ENCODE measurements at regions not wholly inside any gene's neighbourhood (a gene's known extent, or its start where the extent isn't known, plus 50 kb on each side); places are given as distances from the start of the nearest gene placed in this dataset.
"Not testable (repeated sequence)": the region's sequence is repeated elsewhere in the genome, so short reads cannot be mapped to it uniquely, and the experiment has no call there.

DNA sequence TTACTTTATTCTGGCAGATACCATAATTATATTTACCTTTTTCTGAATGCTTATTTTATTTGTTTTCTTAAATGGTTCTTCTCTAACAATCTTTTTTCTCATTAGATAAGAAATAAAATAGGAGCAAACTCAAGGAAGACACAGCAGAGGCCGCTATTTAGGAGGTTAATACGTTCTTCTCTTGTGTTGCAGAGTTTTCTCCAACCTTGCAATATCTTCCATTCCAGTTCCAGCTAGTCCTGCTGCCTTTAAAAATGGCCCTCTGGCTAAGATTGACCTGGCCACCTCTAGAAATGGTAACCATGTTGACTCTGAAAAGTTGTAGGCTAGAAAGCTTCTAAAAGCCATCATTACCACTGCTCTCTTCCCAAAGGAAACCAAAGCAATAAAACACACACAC, 718.8 kb downstream of the MAT2B start:
- no peak for DNase-seq (ENCODE audit: low spot score)
- TF ChIP-seq, protein P1, sequence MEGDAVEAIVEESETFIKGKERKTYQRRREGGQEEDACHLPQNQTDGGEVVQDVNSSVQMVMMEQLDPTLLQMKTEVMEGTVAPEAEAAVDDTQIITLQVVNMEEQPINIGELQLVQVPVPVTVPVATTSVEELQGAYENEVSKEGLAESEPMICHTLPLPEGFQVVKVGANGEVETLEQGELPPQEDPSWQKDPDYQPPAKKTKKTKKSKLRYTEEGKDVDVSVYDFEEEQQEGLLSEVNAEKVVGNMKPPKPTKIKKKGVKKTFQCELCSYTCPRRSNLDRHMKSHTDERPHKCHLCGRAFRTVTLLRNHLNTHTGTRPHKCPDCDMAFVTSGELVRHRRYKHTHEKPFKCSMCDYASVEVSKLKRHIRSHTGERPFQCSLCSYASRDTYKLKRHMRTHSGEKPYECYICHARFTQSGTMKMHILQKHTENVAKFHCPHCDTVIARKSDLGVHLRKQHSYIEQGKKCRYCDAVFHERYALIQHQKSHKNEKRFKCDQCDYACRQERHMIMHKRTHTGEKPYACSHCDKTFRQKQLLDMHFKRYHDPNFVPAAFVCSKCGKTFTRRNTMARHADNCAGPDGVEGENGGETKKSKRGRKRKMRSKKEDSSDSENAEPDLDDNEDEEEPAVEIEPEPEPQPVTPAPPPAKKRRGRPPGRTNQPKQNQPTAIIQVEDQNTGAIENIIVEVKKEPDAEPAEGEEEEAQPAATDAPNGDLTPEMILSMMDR (IDR thresholded peaks at IDR 0.05; ENCODE audit: extremely low read depth, missing control alignments), result no peak

DNA sequence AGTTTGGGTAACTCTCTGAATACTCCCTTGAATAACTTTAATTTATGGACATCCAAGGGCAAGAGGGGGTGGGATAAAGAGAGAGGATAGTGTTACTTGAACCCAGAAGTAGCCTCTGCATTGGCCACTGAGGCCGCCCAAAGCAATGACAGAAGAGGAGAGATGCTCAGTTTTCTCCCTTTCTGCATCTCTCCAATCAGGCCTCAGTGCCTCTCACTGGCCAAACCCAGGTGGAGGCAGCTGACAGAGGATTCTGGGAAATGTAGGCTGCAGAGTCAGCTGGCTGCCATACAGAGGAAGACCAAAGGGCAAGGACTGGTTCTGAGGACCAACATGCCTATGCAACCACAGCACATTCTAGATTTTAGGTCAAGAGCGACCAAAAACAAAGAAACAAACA, 719.4 kb downstream of the MAT2B start:
- no peak for DNase-seq (ENCODE audit: low spot score)
- TF ChIP-seq, protein P1 (IDR thresholded peaks at IDR 0.05; ENCODE audit: extremely low read depth, missing control alignments), result no peak

DNA sequence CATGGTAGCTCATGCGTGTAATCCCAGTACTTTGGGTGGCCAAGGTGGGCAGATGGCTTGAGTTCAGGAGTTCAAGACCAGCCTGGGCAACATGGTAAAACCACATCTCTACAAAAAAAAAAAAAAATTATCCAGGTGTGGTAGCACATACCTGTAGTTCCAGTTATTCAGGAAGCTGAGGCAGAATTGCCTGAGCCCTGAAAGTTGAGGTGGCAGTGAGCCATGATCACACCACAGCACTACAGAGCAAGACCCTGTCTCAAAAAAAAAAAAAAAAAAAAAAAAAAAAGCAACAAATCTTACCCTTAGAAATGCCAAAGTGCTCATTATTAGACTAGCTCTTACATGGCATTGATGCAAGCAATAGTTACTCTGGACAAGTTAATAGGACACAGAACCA, 724.9 kb downstream of the MAT2B start:
- TF ChIP-seq, protein P1 (IDR thresholded peaks at IDR 0.05; ENCODE audit: extremely low read depth, missing control alignments), result no peak

DNA sequence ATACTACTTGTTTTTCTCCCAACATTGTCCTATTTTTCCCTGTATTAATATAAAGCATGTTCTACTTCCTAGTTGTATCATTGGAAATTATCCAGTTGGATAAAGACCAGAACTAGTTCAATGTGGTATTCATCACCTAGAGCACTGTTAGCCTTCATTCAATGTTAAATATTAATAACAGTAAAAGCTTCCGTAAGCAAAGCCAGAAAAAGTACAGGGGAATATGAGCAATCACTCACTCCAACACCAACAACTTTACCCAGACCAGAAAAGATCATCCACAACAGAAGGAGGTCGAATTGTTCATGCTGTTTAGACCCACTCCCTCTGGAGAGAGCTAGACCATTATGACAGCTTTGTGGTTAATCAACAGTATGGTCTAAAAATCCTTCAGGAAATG, 728.4 kb downstream of the MAT2B start:
- DNase-seq (ENCODE audit: low spot score), result no peak

More for the DNA sequence above, 724.9 kb downstream of the MAT2B start:
- no peak for DNase-seq (ENCODE audit: low spot score)

DNA sequence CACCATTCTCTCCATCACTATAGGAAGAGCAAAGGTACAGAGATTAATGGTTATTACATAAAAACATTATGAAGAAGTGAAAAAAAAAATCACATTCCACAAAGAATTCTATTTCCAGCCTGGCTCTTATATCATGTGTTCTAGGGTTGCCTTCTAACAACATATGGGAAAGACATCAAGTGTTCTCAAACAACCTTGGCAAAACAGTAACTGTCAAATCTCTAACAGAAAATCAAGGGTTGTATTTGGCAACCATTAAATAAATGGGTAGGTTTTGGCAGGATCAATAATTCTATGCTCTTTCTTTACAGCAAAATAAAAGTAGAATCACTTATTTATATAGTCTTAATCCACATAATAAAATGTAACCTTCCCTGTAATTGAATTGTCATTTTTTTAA, 728.9 kb downstream of the MAT2B start:
- TF ChIP-seq, protein P1 (IDR thresholded peaks at IDR 0.05; ENCODE audit: extremely low read depth, missing control alignments), result no peak
- no peak for DNase-seq (ENCODE audit: low spot score)

More for the DNA sequence above, 728.4 kb downstream of the MAT2B start:
- TF ChIP-seq, protein P1 (IDR thresholded peaks at IDR 0.05; ENCODE audit: extremely low read depth, missing control alignments), result no peak

DNA sequence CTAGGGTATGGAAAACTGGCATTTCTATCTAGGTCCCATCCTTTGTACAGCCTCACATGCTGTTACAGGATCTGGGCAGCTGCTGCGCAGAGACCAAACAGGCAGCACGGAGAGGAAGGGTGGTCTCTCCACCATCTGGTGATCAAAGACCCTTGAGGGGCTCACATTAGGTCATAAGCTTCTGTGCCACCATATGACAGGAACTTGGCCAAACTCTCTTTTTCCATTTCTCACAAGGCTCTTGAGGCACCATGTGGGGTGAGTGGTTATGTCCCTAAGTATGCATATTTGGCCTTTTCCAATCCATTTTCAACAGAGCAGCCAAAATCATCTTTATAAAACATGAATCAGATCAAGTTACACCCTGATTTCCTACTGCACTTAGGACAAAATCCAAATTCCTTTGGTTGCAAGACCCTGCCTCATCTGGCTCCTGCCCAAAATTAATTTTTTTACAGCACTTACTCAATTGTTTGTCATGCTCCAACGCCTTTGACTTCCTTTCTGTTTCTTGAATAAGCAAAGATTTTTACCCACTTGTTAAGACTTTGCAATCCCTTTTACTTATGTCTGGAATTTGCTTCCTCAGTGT, 730.0 kb downstream of the MAT2B start:
- no peak for DNase-seq (ENCODE audit: low spot score)
- TF ChIP-seq, protein P1 (IDR thresholded peaks at IDR 0.05; ENCODE audit: extremely low read depth, missing control alignments), result no peak

DNA sequence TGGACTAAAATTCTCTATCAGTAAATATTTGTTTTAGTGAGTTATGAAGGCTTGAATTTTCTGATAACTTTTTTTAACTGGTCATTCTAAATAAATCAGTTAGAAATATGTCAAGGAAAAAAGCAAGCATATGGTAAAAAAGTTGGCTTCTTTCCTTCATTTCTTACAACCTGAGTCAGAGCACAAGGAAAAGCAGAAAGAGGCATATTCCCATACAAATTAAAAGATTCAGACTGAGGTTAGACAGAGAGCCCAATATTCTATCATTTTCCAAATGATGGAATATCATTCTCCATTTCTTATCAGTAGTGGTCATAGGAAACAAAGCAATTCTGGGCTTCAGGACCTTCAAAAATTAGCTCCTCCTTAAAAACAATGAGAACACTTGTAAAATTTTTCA, 732.1 kb downstream of the MAT2B start:
- no peak for DNase-seq (ENCODE audit: low spot score)
- TF ChIP-seq, protein P1 (IDR thresholded peaks at IDR 0.05; ENCODE audit: extremely low read depth, missing control alignments), result no peak

DNA sequence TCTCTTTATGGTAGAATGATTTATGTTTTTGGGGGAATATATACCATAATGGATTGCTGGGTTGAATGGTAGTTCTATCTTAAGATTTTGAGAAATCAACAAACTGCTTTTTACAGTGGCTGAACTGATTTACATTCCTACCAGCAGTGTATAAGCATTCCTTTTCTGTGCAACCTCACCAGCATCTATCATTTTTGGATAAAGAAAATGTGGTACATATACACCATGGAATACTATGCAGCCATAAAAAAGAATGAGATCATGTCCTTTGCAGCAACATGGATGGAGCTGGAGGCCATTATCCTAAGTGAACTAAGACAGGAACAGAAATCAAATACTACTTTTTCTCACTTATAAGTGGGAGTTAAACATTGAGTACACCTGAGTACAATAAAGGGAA, 746.4 kb downstream of the MAT2B start:
- not testable (repeated sequence) for DNase-seq (ENCODE audit: low spot score)
